Adrenal gland (tissue), 9 donors: ENCODE measurements at regions not wholly inside any gene's neighbourhood (a gene's known extent, or its start where the extent isn't known, plus 50 kb on each side); places are given as distances from the start of the nearest gene placed in this dataset.

ENCODE experiments used
- DNase-seq, 7 donors: peaks; one replicate each; pipeline ENCODE4 v3.0.0-alpha.2; 2019 to 2020
- H3K27ac ChIP-seq, 5 donors: fragments of 200-600 bp; sonication (generic) in 4 of 5; 1 replicate in 3 of 5; 2 replicates in 2 of 5; pipeline versions ENCODE4 v1.5.1 to v1.8.0; 2016 to 2020; ENCODE audit warnings: mild to moderate bottlenecking in 1 of 5
- H3K27me3 ChIP-seq: fragments of 200-600 bp; 2 replicates; pipeline ENCODE4 v1.8.0; 2021
- H3K36me3 ChIP-seq, 2 donors: fragments of 200-600 bp; replicated peaks in 1 of 2; 1 replicate in 1 of 2; 2 replicates in 1 of 2; pipeline versions ENCODE4 v1.5.1 to v1.8.0; 2018 to 2022
- H3K4me1 ChIP-seq, 2 donors: fragments of 200-600 bp; replicated peaks in 1 of 2; 1 replicate in 1 of 2; 2 replicates in 1 of 2; pipeline versions ENCODE4 v1.5.1 to v1.8.0; 2018 to 2021
- H3K4me3 ChIP-seq, 4 donors: fragments of 200-600 bp; sonication (generic) in 3 of 4; one replicate each; pipeline ENCODE4 v1.5.1; 2016 to 2018
- H3K9me3 ChIP-seq, 3 donors: fragments of 200-600 bp; sonication (generic) in 1 of 3; replicated peaks in 1 of 3; 1 replicate in 2 of 3; 2 replicates in 1 of 3; pipeline versions ENCODE4 v1.5.1 to v1.8.0; 2016 to 2021
- CTCF ChIP-seq, 6 experiments: fragments of 450-650 bp in 4 of 6; fragments of 200-600 bp in 2 of 6; sonication (generic) in 1 of 6; IDR thresholded peaks; 1 replicate in 5 of 6; 2 replicates in 1 of 6; pipeline versions ENCODE4 v1.5.1 to v1.8.0; 2016 to 2021; ENCODE audit warnings: antibody characterized with exemption in 6 of 6, mild to moderate bottlenecking in 2 of 6, moderate library complexity in 1 of 6
- POLR2A ChIP-seq, 2 donors: fragments of 450-650 bp; IDR thresholded peaks; one replicate each; pipeline ENCODE4 v1.6.1; 2017; ENCODE audit warnings: antibody characterized with exemption in 2 of 2, mild to moderate bottlenecking in 2 of 2, moderate library complexity in 1 of 2
- WGBS, 4 donors: extraction: QIAGEN DNeasy Blood & Tissue Kit in 2 of 4; methylation state at CpG; one replicate each; pipeline versions ENCODE4 v1.1.5 to v1.1.7; 2013 to 2017; 5-methylcytosine and 5-hydroxymethylcytosine counted together
- intact Hi-C, 2 donors: fragments of 100-400 bp; cut with DNase I; formaldehyde crosslinking; loops; one replicate each; pipeline versions ENCODE4 v1.14.1 to v1.15.0; 2022 to 2023
- donor health status: healthy with polysubstance abuse.
- donor health status: Bipolar disorder and iron deficiency.
- donor health status: DM: yes; HTN: yes; CAD: no.
- donor health status: DM: no; HTN: no; CAD: no.
- donor health status: DM: no; HTN: no; CAD: no.

GRCh38 chr4:155529272-155529671 lies 137.4 kb upstream of the GUCY1A1 start:
- no peaks in the 10 kb centered on the region for H3K36me3 ChIP-seq
- H3K9me3 ChIP-seq: peaks cover 0 to 6% (median 0%) of the 10 kb centered on the region in 3 donors
- intact Hi-C loops: no loop called here
- H3K4me1 ChIP-seq: no peaks in the 10 kb centered on the region
- H3K27ac ChIP-seq: no peak overlapping the region
- no peak for DNase-seq
- no peaks in the 10 kb centered on the region for H3K27me3 ChIP-seq
- H3K4me3 ChIP-seq: no peak overlapping the region
- 36 to 47% (median 44%) methylated on average over 3 of the region's 3 CpGs for WGBS, 4 donors
- TF ChIP-seq POLR2A (IDR thresholded peaks at IDR 0.05) (no peak), CTCF (IDR thresholded peaks at IDR 0.05) (no peak)

DNA sequence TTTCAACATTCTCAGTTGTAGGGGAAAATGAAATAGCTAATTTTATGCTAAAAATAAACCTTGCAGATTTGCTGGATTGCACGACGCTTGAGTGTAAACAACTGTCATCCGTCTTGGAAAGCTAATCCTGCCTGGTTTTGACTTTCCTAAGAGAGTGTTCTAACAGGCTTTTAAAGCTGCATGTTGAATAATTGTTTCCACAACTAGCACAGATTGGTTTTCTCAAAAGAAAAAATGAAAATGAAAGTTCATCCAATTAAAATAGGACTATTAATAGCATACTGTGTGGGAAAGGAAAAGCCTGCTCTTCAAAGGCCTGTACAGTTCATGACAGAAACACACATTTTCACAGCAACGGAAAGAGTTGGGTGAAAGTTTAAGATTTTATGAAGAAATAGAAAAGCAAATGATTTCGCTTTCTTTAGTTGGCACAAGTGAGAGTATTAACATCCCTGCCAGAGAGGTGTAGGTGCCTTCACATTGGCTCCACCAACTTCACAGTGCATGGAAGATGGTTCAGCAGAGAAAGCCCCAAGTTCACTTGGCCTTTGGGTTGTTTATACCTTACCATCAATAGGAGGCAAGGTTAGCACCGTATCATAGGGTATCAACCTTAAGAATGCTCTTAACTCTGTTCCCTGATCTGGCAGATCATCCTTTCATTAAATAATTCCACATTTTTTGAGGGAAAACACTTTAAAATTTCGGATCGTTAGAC lies 140.0 kb upstream of the GUCY1A1 start:
- Histone ChIP-seq H3K36me3 (no peaks in the 10 kb centered on the region), H3K4me3 (no peak overlapping the region), H3K27ac (peak overlapping the region in 2 of 5 donors; percentile 13 to 33), H3K4me1 (no peaks in the 10 kb centered on the region), H3K9me3 (peaks cover 0 to 6% (median 0%) of the 10 kb centered on the region in 3 donors), H3K27me3 (no peaks in the 10 kb centered on the region)
- WGBS, 4 donors: 45 to 53% (median 52%) methylated on average over 8 of the region's 8 CpGs
- no peak for DNase-seq
- no peak for TF ChIP-seq CTCF (IDR thresholded peaks at IDR 0.05)
- no peak for TF ChIP-seq POLR2A (IDR thresholded peaks at IDR 0.05)
- intact Hi-C loops: no loop called here

DNA sequence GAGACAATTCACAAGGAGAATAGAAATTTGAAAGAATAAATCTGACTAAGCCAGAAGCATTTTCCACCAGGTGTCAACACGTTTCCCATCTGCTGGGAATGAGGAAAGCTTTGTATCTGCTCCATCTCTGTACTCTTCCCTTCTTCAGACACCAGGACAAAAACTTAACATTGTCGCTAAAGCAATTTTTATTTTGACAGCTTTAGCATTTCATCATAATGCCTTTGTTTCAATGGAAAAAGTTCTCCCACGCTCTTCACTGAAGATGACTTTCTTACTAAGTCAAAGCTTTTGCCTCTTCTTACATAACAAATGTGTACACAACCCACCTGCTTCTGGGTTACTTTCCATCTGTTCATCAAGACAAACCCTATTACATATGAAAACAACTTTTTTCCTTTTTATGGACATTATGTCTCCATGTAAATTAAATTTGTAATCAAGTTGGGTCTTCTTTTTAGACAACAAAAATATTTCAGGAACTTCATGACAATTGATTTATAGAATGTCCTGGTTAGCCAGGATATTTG lies 141.7 kb upstream of the GUCY1A1 start:
- intact Hi-C loops: no loop called here
- no peak overlapping the region for H3K4me3 ChIP-seq
- peaks cover 0 to 4% (median 0%) of the 10 kb centered on the region in 3 donors for H3K9me3 ChIP-seq
- no peaks in the 10 kb centered on the region for H3K27me3 ChIP-seq
- DNase-seq: no peak
- no peaks in the 10 kb centered on the region for H3K36me3 ChIP-seq
- 65 to 80% (median 72%) methylated on average over 3 of the region's 3 CpGs for WGBS, 4 donors
- H3K27ac ChIP-seq: no peak overlapping the region
- no peaks in the 10 kb centered on the region for H3K4me1 ChIP-seq
- TF ChIP-seq POLR2A (IDR thresholded peaks at IDR 0.05) (no peak), CTCF (IDR thresholded peaks at IDR 0.05) (no peak)

DNA sequence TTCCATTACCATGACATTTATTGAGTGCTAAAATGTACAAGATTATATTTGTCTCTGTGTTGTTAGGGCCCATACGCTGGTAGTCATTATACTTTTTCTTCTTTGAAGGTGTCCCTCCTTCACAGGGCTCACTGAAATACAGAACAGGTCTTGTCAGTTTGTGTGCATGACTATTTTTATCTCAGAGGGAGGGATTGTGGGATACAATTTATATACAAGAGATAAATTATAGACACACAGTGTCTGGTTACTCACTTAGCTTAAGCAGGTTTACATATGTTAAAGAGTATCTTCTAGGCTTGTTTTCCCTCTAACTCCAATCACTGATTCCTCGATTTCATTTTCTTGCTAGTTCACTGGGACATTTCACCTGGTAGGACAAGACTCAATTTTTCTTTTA lies 143.3 kb upstream of the GUCY1A1 start:
- intact Hi-C loops: no loop called here
- Histone ChIP-seq H3K4me1 (no peaks in the 10 kb centered on the region), H3K4me3 (no peak overlapping the region), H3K36me3 (no peaks in the 10 kb centered on the region), H3K27me3 (no peaks in the 10 kb centered on the region), H3K9me3 (no peaks in the 10 kb centered on the region), H3K27ac (no peak overlapping the region)
- DNase-seq: no peak
- 65 to 76% (median 75%) methylated on average over 2 of the region's 2 CpGs for WGBS, 4 donors
- TF ChIP-seq CTCF (IDR thresholded peaks at IDR 0.05) (no peak), POLR2A (IDR thresholded peaks at IDR 0.05) (no peak)
